Tibial artery (tissue), 4 donors: ENCODE measurements at regions not wholly inside any gene's neighbourhood (a gene's known extent, or its start where the extent isn't known, plus 50 kb on each side); places are given as distances from the start of the nearest gene placed in this dataset.

Experiments
- DNase-seq, 2 donors: peaks; one replicate each; pipeline ENCODE4 v3.0.0-alpha.2; 2019
- H3K27ac ChIP-seq, 2 donors: fragments of 200-600 bp; sonication (generic) in 1 of 2; 1 replicate in 1 of 2; 2 replicates in 1 of 2; pipeline ENCODE4 v1.5.1; 2018 to 2019; ENCODE audit warnings: mild to moderate bottlenecking in 1 of 2
- H3K27me3 ChIP-seq, 2 donors: fragments of 200-600 bp; sonication (generic) in 1 of 2; one replicate each; pipeline versions ENCODE4 v1.5.1 to v1.6.0; 2016 to 2019
- H3K36me3 ChIP-seq, 3 donors: fragments of 200-600 bp; sonication (generic) in 2 of 3; one replicate each; pipeline ENCODE4 v1.5.1; 2016 to 2019; ENCODE audit warnings: mild to moderate bottlenecking in 2 of 3
- H3K4me1 ChIP-seq, 4 donors: fragments of 200-600 bp; sonication (generic) in 2 of 4; 1 replicate in 3 of 4; 2 replicates in 1 of 4; pipeline ENCODE4 v1.5.1; 2016 to 2019
- H3K4me3 ChIP-seq, 2 donors: fragments of 200-600 bp; sonication (generic) in 1 of 2; 1 replicate in 1 of 2; 2 replicates in 1 of 2; pipeline ENCODE4 v1.5.1; 2018 to 2019; ENCODE audit warnings: mild to moderate bottlenecking in 2 of 2
- H3K9me3 ChIP-seq, 3 donors: fragments of 200-600 bp; sonication (generic) in 1 of 3; one replicate each; pipeline ENCODE4 v1.5.1; 2016 to 2019
- CTCF ChIP-seq, 2 experiments: fragments of 200-600 bp in 1 of 2; fragments of 450-650 bp in 1 of 2; IDR thresholded peaks; one replicate each; pipeline ENCODE4 v1.5.1; 2017 to 2019; ENCODE audit warnings: antibody characterized with exemption in 2 of 2, mild to moderate bottlenecking in 1 of 2, moderate library complexity in 1 of 2
- intact Hi-C: fragments of 100-400 bp; cut with DNase I; formaldehyde crosslinking; loops from one replicate; pipeline ENCODE4 v1.15.0; 2023; ENCODE audit warnings: low total_unique reads

DNA sequence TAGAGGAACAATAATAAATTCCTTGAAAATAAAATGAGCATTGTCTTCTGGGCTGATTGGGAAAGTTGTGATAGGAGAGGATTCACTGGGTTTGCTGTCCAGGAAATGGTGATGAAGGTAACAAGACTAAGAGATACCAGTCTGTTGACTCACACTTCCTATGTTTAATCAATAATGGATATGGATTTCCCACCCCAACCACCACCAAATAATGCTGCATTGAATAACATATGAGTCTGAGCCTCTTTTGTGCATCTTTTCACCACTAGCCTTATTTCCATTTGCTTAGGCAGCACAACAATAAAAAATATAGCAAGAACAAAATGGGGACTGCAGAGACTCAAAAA, 120.2 kb upstream of the NFIB start:
- H3K27ac ChIP-seq = no peak overlapping the region
- H3K36me3 ChIP-seq = no peaks in the 10 kb centered on the region
- H3K9me3 ChIP-seq = no peaks in the 10 kb centered on the region
- no peaks in the 10 kb centered on the region for H3K27me3 ChIP-seq
- TF ChIP-seq CTCF (IDR thresholded peaks at IDR 0.05) = no peak
- intact Hi-C loops = no loop called here
- DNase-seq = no peak
- H3K4me1 ChIP-seq = peaks cover 0 to 15% (median 8%) of the 10 kb centered on the region in 4 donors
- H3K4me3 ChIP-seq = no peak overlapping the region

- Histone ChIP-seq H3K36me3 (no peaks in the 10 kb centered on the region), H3K4me3 (no peak overlapping the region), H3K27ac (no peak overlapping the region), H3K4me1 (peaks cover 0 to 21% (median 10%) of the 10 kb centered on the region in 4 donors), H3K27me3 (no peaks in the 10 kb centered on the region), H3K9me3 (no peaks in the 10 kb centered on the region)
- DNase-seq = no peak
- intact Hi-C loops = no loop called here
- peak; percentile 19 to 43 for TF ChIP-seq CTCF (IDR thresholded peaks at IDR 0.05)
Measured at GRCh38 chr9:14433351-14434157, 119.6 kb upstream of the NFIB start.

DNA sequence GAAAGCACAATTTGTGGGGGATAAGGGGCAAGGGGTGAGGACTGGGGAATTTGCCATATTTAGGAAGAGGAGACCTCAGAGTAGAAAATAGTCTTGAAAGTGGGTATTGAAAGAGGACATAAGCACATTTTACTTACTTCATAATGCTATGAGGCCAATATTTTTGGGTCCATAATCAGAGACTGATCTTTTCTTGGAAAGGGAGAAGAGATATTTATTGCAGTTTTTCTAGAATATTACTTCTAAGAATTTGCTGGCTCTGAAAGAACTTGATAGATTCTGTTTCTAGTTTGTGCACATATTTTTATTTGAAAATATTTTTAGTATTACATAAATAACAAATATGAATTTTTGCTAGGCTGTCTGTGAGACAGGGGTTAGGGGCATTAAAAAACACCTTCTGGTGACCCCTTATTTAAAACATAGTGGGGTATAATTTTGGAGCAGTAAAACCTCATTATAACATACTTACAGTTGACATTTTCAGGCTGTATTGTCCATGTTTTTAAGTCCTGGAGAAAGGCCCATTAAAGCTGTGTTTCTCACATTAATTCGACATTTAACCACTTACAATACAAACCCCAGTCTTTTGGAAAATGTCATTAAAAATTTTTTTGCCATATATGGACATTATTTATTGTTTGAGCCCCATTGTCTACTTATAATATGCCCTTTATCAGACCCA, 118.9 kb upstream of the NFIB start:
- no peak overlapping the region for H3K27ac ChIP-seq
- intact Hi-C loops = no loop called here
- no peaks in the 10 kb centered on the region for H3K27me3 ChIP-seq
- no peak for DNase-seq
- no peaks in the 10 kb centered on the region for H3K9me3 ChIP-seq
- peaks cover 0 to 26% (median 12%) of the 10 kb centered on the region in 4 donors for H3K4me1 ChIP-seq
- no peaks in the 10 kb centered on the region for H3K36me3 ChIP-seq
- no peak overlapping the region for H3K4me3 ChIP-seq
- TF ChIP-seq CTCF (IDR thresholded peaks at IDR 0.05) = no peak

DNA sequence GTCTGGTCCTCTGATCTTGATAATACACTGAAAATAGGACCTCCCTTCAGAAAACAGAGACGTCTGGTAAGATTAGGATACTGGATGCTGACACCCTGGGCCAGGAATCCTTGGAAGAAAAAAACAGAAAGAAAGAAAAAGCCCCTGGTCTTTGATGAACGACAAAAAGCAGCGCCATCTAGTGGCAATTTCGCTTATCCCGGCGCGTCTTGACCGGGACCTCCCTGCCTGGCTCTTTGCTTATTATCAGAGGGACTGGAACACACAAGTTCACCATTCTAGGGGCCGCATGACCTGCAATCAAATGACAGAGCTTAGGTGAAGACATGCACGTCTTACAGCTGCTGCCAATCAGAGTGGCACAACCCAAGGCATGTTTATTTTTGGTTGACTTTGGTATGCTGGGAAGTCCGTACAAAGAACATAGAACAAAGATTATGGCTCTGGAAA, 114.9 kb upstream of the NFIB start:
- intact Hi-C loops = loop anchor here (10.0 kb wide), 1 partner anchor 1074 kb away; no protein-coding TSS in a partner anchor
- Histone ChIP-seq H3K4me3 (no peak overlapping the region), H3K27ac (no peak overlapping the region), H3K36me3 (no peaks in the 10 kb centered on the region), H3K4me1 (peaks cover 0 to 27% (median 12%) of the 10 kb centered on the region in 4 donors), H3K9me3 (no peaks in the 10 kb centered on the region), H3K27me3 (no peaks in the 10 kb centered on the region)
- DNase-seq = peak; percentile 69 to 78
- TF ChIP-seq CTCF (IDR thresholded peaks at IDR 0.05) = peak; percentile 60 to 71

DNA sequence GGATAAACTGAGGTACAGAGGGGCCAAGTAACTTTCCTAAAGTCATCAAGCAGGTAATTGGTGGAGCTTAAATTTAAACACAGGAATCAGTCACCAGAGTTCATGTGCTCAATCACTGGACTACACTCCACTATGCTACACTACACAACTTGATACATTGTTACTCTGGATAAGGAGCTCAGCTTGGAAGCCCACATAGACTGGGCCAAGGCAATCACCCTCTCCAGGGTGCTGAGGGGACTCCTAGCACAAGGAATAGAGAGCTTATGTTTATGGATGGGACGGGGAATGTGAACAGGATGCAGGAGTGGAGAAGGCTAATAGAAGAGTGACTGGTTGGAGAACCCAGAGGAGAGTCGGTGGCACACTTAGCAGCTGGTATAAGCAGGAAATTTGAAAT, 113.5 kb upstream of the NFIB start:
- Histone ChIP-seq H3K27ac (no peak overlapping the region), H3K36me3 (no peaks in the 10 kb centered on the region), H3K27me3 (no peaks in the 10 kb centered on the region), H3K4me3 (no peak overlapping the region), H3K4me1 (peaks cover 0 to 17% (median 4%) of the 10 kb centered on the region in 4 donors), H3K9me3 (no peaks in the 10 kb centered on the region)
- intact Hi-C loops = loop anchor here (10.0 kb wide), 1 partner anchor 1073 kb away; no protein-coding TSS in a partner anchor
- TF ChIP-seq CTCF (IDR thresholded peaks at IDR 0.05) = no peak
- no peak for DNase-seq
